ENCODE measurements at regions not wholly inside any gene's neighbourhood (a gene's known extent, or its start where the extent isn't known, plus 50 kb on each side); places are given as distances from the start of the nearest gene placed in this dataset.
A peak's percentile ranks its signal among the peaks of the same experiment; 100 is the strongest.

DNA sequence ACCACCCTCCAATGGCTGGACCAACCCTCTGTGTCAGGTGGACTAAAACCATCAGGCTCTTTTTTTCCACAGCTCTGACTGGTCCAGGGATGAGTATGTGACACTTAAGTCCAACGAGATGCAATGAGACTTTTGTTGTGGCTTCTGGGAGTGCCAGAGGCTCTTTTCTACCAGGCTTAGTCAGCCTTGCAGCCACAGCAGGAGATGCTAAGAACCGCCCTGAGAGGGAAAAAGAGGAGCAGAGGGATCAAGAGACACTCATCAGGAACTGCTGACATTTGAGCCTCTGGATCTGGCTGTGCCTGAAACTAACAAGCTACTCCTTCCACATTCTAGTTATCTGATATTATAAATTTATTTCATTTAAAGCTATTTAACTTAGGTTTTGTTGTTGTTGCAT lies 270.9 kb upstream of the SULF2 start:
- H3K4me1 ChIP-seq (ENCODE audit: insufficient read depth, low read length): no peaks in the 10 kb centered on the region

DNA sequence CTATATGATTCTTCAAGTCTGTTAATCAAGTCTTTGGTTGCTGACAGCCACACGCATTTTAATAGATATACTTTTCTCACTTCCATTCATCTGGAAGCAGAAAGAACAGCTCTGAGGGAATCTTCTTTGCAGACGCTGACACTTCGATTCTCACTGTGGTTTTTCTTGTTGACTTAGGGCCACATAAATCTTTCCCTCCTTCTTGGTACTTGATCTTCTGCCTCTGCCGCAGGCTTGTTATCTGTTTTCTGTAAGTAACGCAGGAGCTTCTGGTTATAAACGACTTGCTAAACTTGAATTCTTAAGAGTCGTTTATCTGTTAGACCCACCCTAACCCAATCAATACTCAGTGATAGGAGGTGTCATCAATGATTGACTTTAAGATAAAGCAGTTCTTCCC lies 268.8 kb upstream of the SULF2 start:
- Histone ChIP-seq H3K4me3 (ENCODE audit: insufficient read depth, low read length) (no peak overlapping the region), H3K27me3 (ENCODE audit: insufficient read depth, low read length) (no peaks in the 10 kb centered on the region), H3K36me3 (ENCODE audit: insufficient read depth, low read length) (no peaks in the 10 kb centered on the region), H2AFZ (ENCODE audit: low read length) (no peak overlapping the region), H3K27ac (ENCODE audit: low read depth, low read length) (no peak overlapping the region), H3K4me1 (ENCODE audit: insufficient read depth, low read length) (no peaks in the 10 kb centered on the region), H3K79me2 (ENCODE audit: insufficient read depth, low read length) (no peaks in the 10 kb centered on the region), H3K4me2 (ENCODE audit: insufficient read depth, low read length) (no peak overlapping the region), H4K20me1 (ENCODE audit: insufficient read depth, low read length) (no peaks in the 10 kb centered on the region), H3K9me3 (ENCODE audit: low read depth, low read length) (peaks cover 2% of the 10 kb centered on the region)
- TF ChIP-seq, protein P1, sequence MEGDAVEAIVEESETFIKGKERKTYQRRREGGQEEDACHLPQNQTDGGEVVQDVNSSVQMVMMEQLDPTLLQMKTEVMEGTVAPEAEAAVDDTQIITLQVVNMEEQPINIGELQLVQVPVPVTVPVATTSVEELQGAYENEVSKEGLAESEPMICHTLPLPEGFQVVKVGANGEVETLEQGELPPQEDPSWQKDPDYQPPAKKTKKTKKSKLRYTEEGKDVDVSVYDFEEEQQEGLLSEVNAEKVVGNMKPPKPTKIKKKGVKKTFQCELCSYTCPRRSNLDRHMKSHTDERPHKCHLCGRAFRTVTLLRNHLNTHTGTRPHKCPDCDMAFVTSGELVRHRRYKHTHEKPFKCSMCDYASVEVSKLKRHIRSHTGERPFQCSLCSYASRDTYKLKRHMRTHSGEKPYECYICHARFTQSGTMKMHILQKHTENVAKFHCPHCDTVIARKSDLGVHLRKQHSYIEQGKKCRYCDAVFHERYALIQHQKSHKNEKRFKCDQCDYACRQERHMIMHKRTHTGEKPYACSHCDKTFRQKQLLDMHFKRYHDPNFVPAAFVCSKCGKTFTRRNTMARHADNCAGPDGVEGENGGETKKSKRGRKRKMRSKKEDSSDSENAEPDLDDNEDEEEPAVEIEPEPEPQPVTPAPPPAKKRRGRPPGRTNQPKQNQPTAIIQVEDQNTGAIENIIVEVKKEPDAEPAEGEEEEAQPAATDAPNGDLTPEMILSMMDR (IDR thresholded peaks at IDR 0.05; ENCODE audit: extremely low read depth, low read depth, low read length): no peak
- DNase-seq (ENCODE audit: insufficient read length, low spot score, missing footprints): no peak

More for the DNA sequence above, 270.9 kb upstream of the SULF2 start:
- Histone ChIP-seq H3K4me2 (ENCODE audit: insufficient read depth, low read length) (no peak overlapping the region), H3K4me3 (ENCODE audit: insufficient read depth, low read length) (no peak overlapping the region), H3K27me3 (ENCODE audit: insufficient read depth, low read length) (no peaks in the 10 kb centered on the region), H2AFZ (ENCODE audit: low read length) (no peak overlapping the region), H3K9me3 (ENCODE audit: low read depth, low read length) (peaks cover 2% of the 10 kb centered on the region), H3K79me2 (ENCODE audit: insufficient read depth, low read length) (no peaks in the 10 kb centered on the region), H3K36me3 (ENCODE audit: insufficient read depth, low read length) (no peaks in the 10 kb centered on the region), H4K20me1 (ENCODE audit: insufficient read depth, low read length) (peaks cover 3% of the 10 kb centered on the region), H3K27ac (ENCODE audit: low read depth, low read length) (no peak overlapping the region)
- TF ChIP-seq, protein P1 (IDR thresholded peaks at IDR 0.05; ENCODE audit: extremely low read depth, low read depth, low read length): no peak
- DNase-seq (ENCODE audit: insufficient read length, low spot score, missing footprints): no peak

DNA sequence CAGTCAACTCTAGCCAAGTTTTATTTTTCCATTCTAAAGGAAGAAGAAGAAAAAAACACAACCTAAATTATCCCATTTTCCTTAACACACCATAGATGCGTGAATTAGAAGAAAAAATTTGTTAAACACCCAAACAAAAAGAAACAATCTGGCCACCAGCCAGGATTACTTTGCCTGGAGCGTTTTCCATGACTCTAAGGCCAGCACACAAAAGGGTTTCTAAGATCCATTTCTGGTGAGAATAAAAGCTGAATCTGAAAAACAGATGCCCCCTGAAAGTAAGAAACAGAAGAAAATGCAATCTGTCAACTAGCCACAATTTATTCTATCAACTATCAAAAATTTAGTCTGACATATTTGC lies 267.2 kb upstream of the SULF2 start:
- Histone ChIP-seq H3K36me3 (ENCODE audit: insufficient read depth, low read length) (no peaks in the 10 kb centered on the region), H3K79me2 (ENCODE audit: insufficient read depth, low read length) (no peaks in the 10 kb centered on the region), H4K20me1 (ENCODE audit: insufficient read depth, low read length) (no peaks in the 10 kb centered on the region), H3K4me1 (ENCODE audit: insufficient read depth, low read length) (no peaks in the 10 kb centered on the region), H2AFZ (ENCODE audit: low read length) (no peak overlapping the region), H3K27ac (ENCODE audit: low read depth, low read length) (no peak overlapping the region), H3K4me2 (ENCODE audit: insufficient read depth, low read length) (no peak overlapping the region), H3K4me3 (ENCODE audit: insufficient read depth, low read length) (no peak overlapping the region), H3K27me3 (ENCODE audit: insufficient read depth, low read length) (no peaks in the 10 kb centered on the region), H3K9me3 (ENCODE audit: low read depth, low read length) (no peaks in the 10 kb centered on the region)
- DNase-seq (ENCODE audit: insufficient read length, low spot score, missing footprints): no peak
- TF ChIP-seq, protein P1 (IDR thresholded peaks at IDR 0.05; ENCODE audit: extremely low read depth, low read depth, low read length): no peak

DNA sequence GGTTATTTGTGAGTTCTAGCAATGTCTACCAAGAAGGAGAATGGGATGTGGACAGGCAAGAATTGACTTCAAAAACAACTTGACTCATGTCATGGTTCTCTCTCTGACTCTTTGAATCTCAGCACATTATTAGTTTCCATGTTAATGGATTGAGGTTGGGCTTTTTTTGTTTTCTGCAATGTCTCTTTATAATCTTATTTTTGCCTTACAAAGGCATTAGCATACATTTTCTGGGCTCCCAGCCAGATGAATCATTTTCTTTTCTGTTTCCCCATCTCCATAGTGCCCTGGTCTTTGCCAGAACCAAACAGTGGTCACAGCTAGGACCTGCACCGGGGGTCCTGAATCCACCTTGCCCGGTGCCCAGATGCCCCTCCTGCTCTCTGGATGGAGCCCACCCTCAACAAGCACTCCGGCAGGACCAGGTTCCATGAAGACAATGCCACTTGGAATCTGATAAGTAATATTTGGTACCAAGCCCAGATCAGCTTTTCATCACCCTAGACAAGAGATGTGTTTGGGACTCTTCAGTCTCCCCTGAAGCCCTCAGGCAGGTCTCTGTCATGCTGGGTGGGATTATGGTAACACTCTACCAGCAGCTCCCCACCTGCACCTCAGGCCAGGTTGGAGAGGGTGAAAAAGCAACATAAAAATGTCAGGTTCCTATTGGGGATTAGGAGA lies 266.7 kb upstream of the SULF2 start:
- Histone ChIP-seq H3K4me2 (ENCODE audit: insufficient read depth, low read length) (no peak overlapping the region), H3K36me3 (ENCODE audit: insufficient read depth, low read length) (no peaks in the 10 kb centered on the region), H3K4me1 (ENCODE audit: insufficient read depth, low read length) (no peaks in the 10 kb centered on the region), H4K20me1 (ENCODE audit: insufficient read depth, low read length) (no peaks in the 10 kb centered on the region), H3K79me2 (ENCODE audit: insufficient read depth, low read length) (no peaks in the 10 kb centered on the region), H2AFZ (ENCODE audit: low read length) (no peak overlapping the region), H3K4me3 (ENCODE audit: insufficient read depth, low read length) (no peak overlapping the region), H3K9me3 (ENCODE audit: low read depth, low read length) (no peaks in the 10 kb centered on the region), H3K27ac (ENCODE audit: low read depth, low read length) (no peak overlapping the region), H3K27me3 (ENCODE audit: insufficient read depth, low read length) (no peaks in the 10 kb centered on the region)
- peak; percentile 79 for DNase-seq (ENCODE audit: insufficient read length, low spot score, missing footprints)
- TF ChIP-seq, protein P1 (IDR thresholded peaks at IDR 0.05; ENCODE audit: extremely low read depth, low read depth, low read length): no peak

Data from osteoblast (primary cell).